Ishikawa (cell line): ENCODE measurements at regions not wholly inside any gene's neighbourhood (a gene's known extent, or its start where the extent isn't known, plus 50 kb on each side); places are given as distances from the start of the nearest gene placed in this dataset.

Experiments used
- CEBPB ChIP-seq: IDR thresholded peaks from 2 replicates; pipeline ENCODE4 v1.6.1; 2012
- CREB1 ChIP-seq: IDR thresholded peaks from 2 replicates; pipeline ENCODE4 v1.6.1; 2012; ENCODE audit warnings: low read depth
- EGR1 ChIP-seq: IDR thresholded peaks from 2 replicates; pipeline ENCODE4 v1.6.1; 2012
- EP300 ChIP-seq: IDR thresholded peaks from 2 replicates; pipeline ENCODE4 v1.6.1; 2012; ENCODE audit warnings: borderline replicate concordance
- FOXM1 ChIP-seq: IDR thresholded peaks from 2 replicates; pipeline ENCODE4 v1.6.1; 2012; ENCODE audit warnings: low read depth, borderline replicate concordance
- MAX ChIP-seq: IDR thresholded peaks from 2 replicates; pipeline ENCODE4 v1.6.1; 2012
- NFIC ChIP-seq: IDR thresholded peaks from 2 replicates; pipeline ENCODE4 v1.6.1; 2012
- RAD21 ChIP-seq: IDR thresholded peaks from 2 replicates; pipeline ENCODE4 v1.6.1; 2012; ENCODE audit warnings: low read depth
- REST ChIP-seq: IDR thresholded peaks from 2 replicates; pipeline ENCODE4 v1.6.1; 2012; ENCODE audit warnings: low read depth, mild to moderate bottlenecking
- TAF1 ChIP-seq: IDR thresholded peaks from 2 replicates; pipeline ENCODE4 v1.6.1; 2012; ENCODE audit warnings: low read depth, mild to moderate bottlenecking
- TCF12 ChIP-seq: IDR thresholded peaks from 2 replicates; pipeline ENCODE4 v1.6.1; 2012; ENCODE audit warnings: low read depth
- TEAD4 ChIP-seq: IDR thresholded peaks from 2 replicates; pipeline ENCODE4 v1.6.1; 2012
- USF1 ChIP-seq: IDR thresholded peaks from 2 replicates; pipeline ENCODE4 v1.6.1; 2012
- YY1 ChIP-seq: IDR thresholded peaks from 2 replicates; pipeline ENCODE4 v1.6.1; 2012; ENCODE audit warnings: low read depth
- ZBTB7A ChIP-seq: IDR thresholded peaks from 2 replicates; pipeline ENCODE4 v1.6.1; 2012; ENCODE audit warnings: low read depth

GRCh38 chr13:107348925-107349324 lies 781.0 kb upstream of the ARGLU1 start:
- no peak for TF ChIP-seq USF1

- TF ChIP-seq CEBPB, result no peak
- TF ChIP-seq NFIC, result no peak
- TF ChIP-seq TAF1, result no peak
- no peak for TF ChIP-seq TCF12
- TF ChIP-seq REST, result no peak
- no peak for TF ChIP-seq EGR1
- TF ChIP-seq CREB1, result no peak
- no peak for TF ChIP-seq USF1
- TF ChIP-seq ZBTB7A, result no peak
- TF ChIP-seq TEAD4, result no peak
- TF ChIP-seq RAD21, result no peak
- TF ChIP-seq MAX, result no peak
- TF ChIP-seq YY1, result no peak
- TF ChIP-seq FOXM1, result no peak
Observed at GRCh38 chr13:107348471-107348870, 780.5 kb upstream of the ARGLU1 start.

- no peak for TF ChIP-seq EP300
- no peak for TF ChIP-seq CREB1
- no peak for TF ChIP-seq TAF1
- no peak for TF ChIP-seq TEAD4
- TF ChIP-seq REST, result no peak
- TF ChIP-seq NFIC, result no peak
- no peak for TF ChIP-seq RAD21
- TF ChIP-seq EGR1, result no peak
- no peak for TF ChIP-seq FOXM1
- TF ChIP-seq ZBTB7A, result no peak
- no peak for TF ChIP-seq MAX
- TF ChIP-seq CEBPB, result no peak
- TF ChIP-seq USF1, result no peak
- TF ChIP-seq YY1, result no peak
- no peak for TF ChIP-seq TCF12
Observed at GRCh38 chr13:107347641-107348369, 779.9 kb upstream of the ARGLU1 start.

- no peak for TF ChIP-seq NFIC
- TF ChIP-seq RAD21, result no peak
- TF ChIP-seq EP300, result no peak
- no peak for TF ChIP-seq TEAD4
- TF ChIP-seq CEBPB, result no peak
- no peak for TF ChIP-seq REST
- no peak for TF ChIP-seq FOXM1
- no peak for TF ChIP-seq YY1
- TF ChIP-seq TAF1, result no peak
- no peak for TF ChIP-seq TCF12
- no peak for TF ChIP-seq ZBTB7A
- TF ChIP-seq CREB1, result no peak
- no peak for TF ChIP-seq MAX
- TF ChIP-seq EGR1, result no peak
- TF ChIP-seq USF1, result no peak
Observed at GRCh38 chr13:107342747-107343146, 774.8 kb upstream of the ARGLU1 start.
